22Rv1 (cell line): ENCODE measurements at regions not wholly inside any gene's neighbourhood (a gene's known extent, or its start where the extent isn't known, plus 50 kb on each side); places are given as distances from the start of the nearest gene placed in this dataset.

Experiments used
- H3K27ac ChIP-seq: fragments of 450-650 bp; 2 replicates; pipeline ENCODE4 v1.5.1; 2017
- CTCF ChIP-seq: fragments of 450-650 bp; IDR thresholded peaks from 2 replicates; pipeline ENCODE4 v1.5.1; 2017; ENCODE audit warnings: mild to moderate bottlenecking
- ZFX ChIP-seq: fragments of 450-650 bp; IDR thresholded peaks from 2 replicates; pipeline ENCODE4 v1.6.1; 2017; ENCODE audit warnings: antibody characterized with exemption, borderline replicate concordance

- no peak overlapping the region for H3K27ac ChIP-seq
- peak; percentile 90 for TF ChIP-seq CTCF
- TF ChIP-seq ZFX = no peak
Observed at GRCh38 chr18:34322365-34323289, 97.9 kb upstream of the NOL4 start.

GRCh38 chr18:34329840-34330239 is 105.1 kb upstream of the NOL4 start:
- TF ChIP-seq ZFX = no peak
- TF ChIP-seq CTCF = no peak
- no peak overlapping the region for H3K27ac ChIP-seq

- TF ChIP-seq CTCF (no peak), ZFX (no peak)
Observed at GRCh38 chr18:34330308-34330707, 105.6 kb upstream of the NOL4 start.

GRCh38 chr18:34330907-34331306 is 106.2 kb upstream of the NOL4 start:
- peak overlapping the region; percentile 79 for H3K27ac ChIP-seq

More at GRCh38 chr18:34330308-34330707, 105.6 kb upstream of the NOL4 start:
- H3K27ac ChIP-seq = peak overlapping the region; percentile 79

GRCh38 chr18:34331343-34331742 is 106.6 kb upstream of the NOL4 start:
- H3K27ac ChIP-seq = peak overlapping the region; percentile 79

- TF ChIP-seq CTCF (no peak), ZFX (no peak)
Observed at GRCh38 chr18:34339155-34339554, 114.4 kb upstream of the NOL4 start.

GRCh38 chr18:34342960-34343359 is 118.2 kb upstream of the NOL4 start:
- TF ChIP-seq ZFX = no peak
- no peak for TF ChIP-seq CTCF
- H3K27ac ChIP-seq = no peak overlapping the region

More at GRCh38 chr18:34339155-34339554, 114.4 kb upstream of the NOL4 start:
- H3K27ac ChIP-seq = no peak overlapping the region

GRCh38 chr18:34345738-34346137 is 121.0 kb upstream of the NOL4 start:
- TF ChIP-seq ZFX (no peak), CTCF (no peak)
- no peak overlapping the region for H3K27ac ChIP-seq
